Bronchial epithelial cell (primary cell): ENCODE measurements at regions not wholly inside any gene's neighbourhood (a gene's known extent, or its start where the extent isn't known, plus 50 kb on each side); places are given as distances from the start of the nearest gene placed in this dataset.
"Not testable (repeated sequence)": the region's sequence is repeated elsewhere in the genome, so short reads cannot be mapped to it uniquely, and the experiment has no call there.

ENCODE experiments used
- DNase-seq: peaks from one replicate; pipeline ENCODE4 v3.0.0-alpha.2; 2010; ENCODE audit warnings: low read depth
- FAIRE-seq: peaks from 2 replicates; lab custom pipeline; 2011; peaks lifted over from hg19 to GRCh38; lab: Jason Lieb, UNC
- H3K27me3 ChIP-seq: 2 replicates; pipeline ENCODE4 v1.5.1; 2011; ENCODE audit warnings: low read length; ENCODE audit not compliant: control insufficient read depth, insufficient read depth
- H3K36me3 ChIP-seq: 2 replicates; pipeline ENCODE4 v1.5.1; 2011; ENCODE audit warnings: low read length; ENCODE audit not compliant: control insufficient read depth, insufficient read depth
- H3K4me3 ChIP-seq: 2 replicates; pipeline ENCODE4 v1.5.1; 2011; ENCODE audit warnings: mild to moderate bottlenecking, low read depth, low read length, control low read depth
- TF ChIP-seq, protein P1 (sequence below): IDR thresholded peaks from 2 replicates; pipeline ENCODE4 v1.5.1; 2011; ENCODE audit warnings: mild to moderate bottlenecking, moderate library complexity, low read length, control low read depth, inconsistent platforms; ENCODE audit not compliant: insufficient read depth, severe bottlenecking

GRCh38 chr11:98766903-98767302 is 253.8 kb upstream of the CNTN5 start:
- H3K27me3 ChIP-seq: no peaks in the 10 kb centered on the region
- TF ChIP-seq, protein P1, sequence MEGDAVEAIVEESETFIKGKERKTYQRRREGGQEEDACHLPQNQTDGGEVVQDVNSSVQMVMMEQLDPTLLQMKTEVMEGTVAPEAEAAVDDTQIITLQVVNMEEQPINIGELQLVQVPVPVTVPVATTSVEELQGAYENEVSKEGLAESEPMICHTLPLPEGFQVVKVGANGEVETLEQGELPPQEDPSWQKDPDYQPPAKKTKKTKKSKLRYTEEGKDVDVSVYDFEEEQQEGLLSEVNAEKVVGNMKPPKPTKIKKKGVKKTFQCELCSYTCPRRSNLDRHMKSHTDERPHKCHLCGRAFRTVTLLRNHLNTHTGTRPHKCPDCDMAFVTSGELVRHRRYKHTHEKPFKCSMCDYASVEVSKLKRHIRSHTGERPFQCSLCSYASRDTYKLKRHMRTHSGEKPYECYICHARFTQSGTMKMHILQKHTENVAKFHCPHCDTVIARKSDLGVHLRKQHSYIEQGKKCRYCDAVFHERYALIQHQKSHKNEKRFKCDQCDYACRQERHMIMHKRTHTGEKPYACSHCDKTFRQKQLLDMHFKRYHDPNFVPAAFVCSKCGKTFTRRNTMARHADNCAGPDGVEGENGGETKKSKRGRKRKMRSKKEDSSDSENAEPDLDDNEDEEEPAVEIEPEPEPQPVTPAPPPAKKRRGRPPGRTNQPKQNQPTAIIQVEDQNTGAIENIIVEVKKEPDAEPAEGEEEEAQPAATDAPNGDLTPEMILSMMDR: no peak
- DNase-seq (no peak), FAIRE-seq (no peak)
- H3K36me3 ChIP-seq: no peaks in the 10 kb centered on the region
- H3K4me3 ChIP-seq: no peak overlapping the region

GRCh38 chr11:98770046-98770445 is 250.7 kb upstream of the CNTN5 start:
- not testable (repeated sequence) for DNase-seq, FAIRE-seq, H3K27me3 ChIP-seq, H3K4me3 ChIP-seq, H3K36me3 ChIP-seq

GRCh38 chr11:98771791-98772190 is 249.0 kb upstream of the CNTN5 start:
- TF ChIP-seq, protein P1: no peak
- H3K36me3 ChIP-seq: no peaks in the 10 kb centered on the region
- no peak for DNase-seq
- FAIRE-seq: no peak
- no peak overlapping the region for H3K4me3 ChIP-seq
- no peaks in the 10 kb centered on the region for H3K27me3 ChIP-seq

DNA sequence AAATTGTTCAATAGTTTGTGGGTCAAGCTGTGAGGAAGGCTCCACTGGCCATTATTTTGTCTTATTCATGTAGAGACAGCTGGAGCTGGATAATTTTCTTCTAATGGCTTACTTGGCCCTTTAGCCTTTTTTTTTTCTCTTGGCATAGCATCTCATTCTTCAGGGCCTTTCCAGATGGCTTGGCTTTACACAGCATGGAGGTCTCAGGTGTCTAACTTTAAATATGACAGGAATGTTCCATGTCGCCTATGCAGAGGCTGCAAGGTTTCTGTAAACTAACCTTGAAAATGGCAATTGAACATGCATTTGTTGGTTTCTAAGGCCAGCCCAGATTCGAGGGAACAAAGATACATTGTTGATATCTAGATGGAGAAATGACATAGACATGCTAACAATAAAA is 247.9 kb upstream of the CNTN5 start:
- FAIRE-seq: no peak
- DNase-seq: no peak
- TF ChIP-seq, protein P1: no peak
- Histone ChIP-seq H3K36me3 (no peaks in the 10 kb centered on the region), H3K4me3 (no peak overlapping the region), H3K27me3 (no peaks in the 10 kb centered on the region)

GRCh38 chr11:98793276-98793675 is 227.5 kb upstream of the CNTN5 start:
- DNase-seq (no peak), FAIRE-seq (no peak)
- no peaks in the 10 kb centered on the region for H3K27me3 ChIP-seq
- no peak overlapping the region for H3K4me3 ChIP-seq
- TF ChIP-seq, protein P1: no peak
- no peaks in the 10 kb centered on the region for H3K36me3 ChIP-seq

DNA sequence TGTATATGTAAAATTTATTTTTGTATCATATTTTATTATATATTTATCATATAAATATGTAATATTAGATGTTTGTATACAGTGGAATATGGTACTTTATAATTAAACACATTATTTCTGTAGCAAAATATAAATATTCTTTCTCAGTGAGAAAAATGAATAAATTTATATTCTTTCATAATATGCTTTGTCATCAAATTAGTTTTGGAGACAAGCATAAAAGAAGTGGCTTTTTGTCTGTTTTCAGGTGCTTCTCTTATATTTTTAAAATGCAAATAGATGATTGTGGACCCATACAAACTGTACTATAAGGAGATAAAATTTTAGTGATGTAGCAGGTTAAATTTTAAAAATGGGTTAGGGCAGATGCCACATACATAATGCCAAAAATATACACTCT is 222.4 kb upstream of the CNTN5 start:
- DNase-seq: no peak
- H3K36me3 ChIP-seq: no peaks in the 10 kb centered on the region
- H3K4me3 ChIP-seq: no peak overlapping the region
- no peak for FAIRE-seq
- TF ChIP-seq, protein P1: no peak
- no peaks in the 10 kb centered on the region for H3K27me3 ChIP-seq
